KG1 (cell line): ENCODE measurements at regions not wholly inside any gene's neighbourhood (a gene's known extent, or its start where the extent isn't known, plus 50 kb on each side); places are given as distances from the start of the nearest gene placed in this dataset.

Source experiments
- DNase-seq: peaks from one replicate; lab custom pipeline; 2025; lab: John Stamatoyannopoulos, UW

GRCh38 chr10:3691482-3691881 is 93.5 kb downstream of the KLF6 start:
- no peak for DNase-seq

- no peak for DNase-seq
Measured at GRCh38 chr10:3689871-3690510, 95.0 kb downstream of the KLF6 start.

- no peak for DNase-seq
Measured at GRCh38 chr10:3687510-3688081, 97.4 kb downstream of the KLF6 start.

- no peak for DNase-seq
Measured at GRCh38 chr10:3685384-3685783, 99.6 kb downstream of the KLF6 start.

GRCh38 chr10:3684891-3685290 is 100.1 kb downstream of the KLF6 start:
- no peak for DNase-seq

GRCh38 chr10:3683560-3683959 is 101.4 kb downstream of the KLF6 start:
- DNase-seq: no peak

- DNase-seq: no peak
Measured at GRCh38 chr10:3682745-3683144, 102.3 kb downstream of the KLF6 start.

GRCh38 chr10:3681642-3682554 is 103.1 kb downstream of the KLF6 start:
- DNase-seq: no peak

- DNase-seq: no peak
Measured at GRCh38 chr10:3679950-3680629, 104.9 kb downstream of the KLF6 start.

- DNase-seq: no peak
Measured at GRCh38 chr10:3678629-3679227, 106.3 kb downstream of the KLF6 start.

GRCh38 chr10:3676564-3676963 is 108.4 kb downstream of the KLF6 start:
- no peak for DNase-seq

GRCh38 chr10:3672220-3672619 is 112.8 kb downstream of the KLF6 start:
- no peak for DNase-seq

- DNase-seq: no peak
Measured at GRCh38 chr10:3671386-3671955, 113.5 kb downstream of the KLF6 start.

GRCh38 chr10:3668966-3669330 is 116.1 kb downstream of the KLF6 start:
- no peak for DNase-seq

- no peak for DNase-seq
Measured at GRCh38 chr10:3668276-3668965, 116.6 kb downstream of the KLF6 start.

GRCh38 chr10:3666525-3667302 is 118.3 kb downstream of the KLF6 start:
- peak; percentile 62 for DNase-seq

- no peak for DNase-seq
Measured at GRCh38 chr10:3665316-3665908, 119.6 kb downstream of the KLF6 start.

- DNase-seq: no peak
Measured at GRCh38 chr10:3662775-3663174, 122.2 kb downstream of the KLF6 start.

GRCh38 chr10:3661271-3661670 is 123.7 kb downstream of the KLF6 start:
- DNase-seq: no peak

GRCh38 chr10:3660753-3661152 is 124.3 kb downstream of the KLF6 start:
- DNase-seq: no peak
